SK-N-SH (cell line): ENCODE measurements at regions not wholly inside any gene's neighbourhood (a gene's known extent, or its start where the extent isn't known, plus 50 kb on each side); places are given as distances from the start of the nearest gene placed in this dataset.

Experiments
- CTCF ChIA-PET: fragments of 300-600, 350-600 bp; formaldehyde crosslinking; extraction: SDS; loops from one replicate; lab custom pipeline; 2021; lab: Yijun Ruan, JAX
- POLR2A ChIA-PET: fragments of 350-600 bp; sonication (Branson Sonifier 250); formaldehyde crosslinking; extraction: SDS; loops from one replicate; lab custom pipeline; 2020; ENCODE audit warnings: antibody characterized with exemption, inconsistent platforms; lab: Yijun Ruan, JAX
- DNase-seq: peaks from one replicate; pipeline ENCODE4 v3.0.0; 2012
- H2AFZ ChIP-seq: fragments of 200-600 bp; sonication (generic); 2 replicates; pipeline ENCODE4 v1.8.1; 2016; ENCODE audit warnings: antibody characterized with exemption, mild to moderate bottlenecking, low read depth
- H3F3A ChIP-seq: fragments of 200-600 bp; sonication (generic); replicated peaks from 2 replicates; pipeline ENCODE3; 2016; ENCODE audit warnings: antibody characterized with exemption, mild to moderate bottlenecking; ENCODE audit not compliant: insufficient read depth
- H3K27ac ChIP-seq, 2 experiments: fragments of 200-500 bp in 1 of 2; fragments of 200-600 bp in 1 of 2; sonication (Bioruptor generic) in 1 of 2; sonication (generic), shearing (Covaris generic) in 1 of 2; 2 replicates each; pipeline versions ENCODE4 v1.5.1 to v1.6.1; 2014 to 2016; ENCODE audit warnings: low read depth in 2 of 2, inconsistent platforms in 1 of 2, low read length in 1 of 2, mild to moderate bottlenecking in 1 of 2, mixed read lengths in 1 of 2
- H3K27me3 ChIP-seq: fragments of 200-600 bp; sonication (generic), shearing (Covaris generic); 2 replicates; pipeline ENCODE4 v1.6.1; 2016; ENCODE audit warnings: mixed run types; ENCODE audit not compliant: insufficient read depth
- H3K36me3 ChIP-seq, 2 experiments: fragments of 200-500 bp in 1 of 2; fragments of 200-600 bp in 1 of 2; sonication (Bioruptor generic) in 1 of 2; sonication (generic) in 1 of 2; replicated peaks in 1 of 2; 2 replicates each; pipeline versions ENCODE3 to v1.5.1; 2014 to 2016; ENCODE audit warnings: low read length in 1 of 2, mild to moderate bottlenecking in 1 of 2; ENCODE audit not compliant: insufficient read depth in 2 of 2, control insufficient read depth in 1 of 2
- H3K4me1 ChIP-seq, 2 experiments: fragments of 200-500 bp in 1 of 2; fragments of 200-600 bp in 1 of 2; sonication (Bioruptor generic) in 1 of 2; sonication (generic), shearing (Covaris generic) in 1 of 2; 2 replicates each; pipeline versions ENCODE4 v1.5.1 to v1.6.1; 2014 to 2016; ENCODE audit warnings: low read depth in 1 of 2, low read length in 1 of 2, mixed run types in 1 of 2; ENCODE audit not compliant: insufficient read depth in 2 of 2, control insufficient read depth in 1 of 2
- H3K4me2 ChIP-seq: fragments of 200-600 bp; sonication (generic), shearing (Covaris generic); 2 replicates; pipeline ENCODE4 v1.6.1; 2017; ENCODE audit warnings: mixed run types
- H3K4me3 ChIP-seq, 2 experiments: fragments of 200-500 bp in 1 of 2; fragments of 200-600 bp in 1 of 2; sonication (Bioruptor generic) in 1 of 2; sonication (generic), shearing (Covaris generic) in 1 of 2; 2 replicates each; pipeline versions ENCODE4 v1.5.1 to v1.8.1; 2014 to 2016; ENCODE audit warnings: low read depth in 2 of 2, inconsistent platforms in 1 of 2, low read length in 1 of 2, mild to moderate bottlenecking in 1 of 2, mixed read lengths in 1 of 2, moderate library complexity in 1 of 2
- H3K79me2 ChIP-seq: fragments of 200-600 bp; sonication (generic); 2 replicates; pipeline ENCODE4 v1.8.1; 2017; ENCODE audit warnings: mild to moderate bottlenecking; ENCODE audit not compliant: insufficient read depth
- H3K9ac ChIP-seq: fragments of 200-600 bp; sonication (generic); 2 replicates; pipeline ENCODE4 v1.6.1; 2017; ENCODE audit warnings: mixed run types
- H3K9me2 ChIP-seq: fragments of 200-600 bp; sonication (generic); 2 replicates; pipeline ENCODE4 v1.6.1; 2017; ENCODE audit warnings: mixed run types
- H3K9me3 ChIP-seq: fragments of 200-600 bp; sonication (generic); 2 replicates; pipeline ENCODE4 v1.6.1; 2017; ENCODE audit warnings: mixed run types, mild to moderate bottlenecking, moderate library complexity
- H4K20me1 ChIP-seq: fragments of 200-600 bp; sonication (generic); 2 replicates; pipeline ENCODE4 v1.6.1; 2017; ENCODE audit warnings: mild to moderate bottlenecking, mixed run types; ENCODE audit not compliant: insufficient read depth
- CHD2 ChIP-seq: fragments of 150-350 bp; IDR thresholded peaks from 2 replicates; pipeline ENCODE4 v1.6.1; 2018; ENCODE audit warnings: low read length; ENCODE audit not compliant: partially characterized antibody
- EZH2phosphoT487 ChIP-seq: fragments of 200-600 bp; sonication (generic); IDR thresholded peaks from 2 replicates; pipeline ENCODE4 v1.6.1; 2017; ENCODE audit warnings: low read depth, mixed run types, mild to moderate bottlenecking, antibody characterized with exemption, moderate library complexity, borderline replicate concordance
- GATA2 ChIP-seq: sonication (generic); formaldehyde crosslinking; IDR thresholded peaks from 2 replicates; pipeline ENCODE4 v1.5.0; 2020; ENCODE audit warnings: mild to moderate bottlenecking, missing genetic modification reagents
- JUND ChIP-seq: IDR thresholded peaks from 2 replicates; pipeline ENCODE4 v1.4.0; 2012
- MEF2A ChIP-seq: IDR thresholded peaks from 2 replicates; pipeline ENCODE4 v1.4.0; 2012; ENCODE audit warnings: low read depth, borderline replicate concordance
- RAD21 ChIP-seq: IDR thresholded peaks from 2 replicates; pipeline ENCODE4 v1.6.1; 2012; ENCODE audit warnings: mild to moderate bottlenecking, low read length
- RCOR1 ChIP-seq: fragments of 150-350 bp; IDR thresholded peaks from 2 replicates; pipeline ENCODE4 v1.6.1; 2017; ENCODE audit warnings: antibody characterized with exemption, low read length
- RFX5 ChIP-seq: IDR thresholded peaks from 2 replicates; pipeline ENCODE4 v1.6.1; 2012; ENCODE audit warnings: mild to moderate bottlenecking, improper control_type of control experiment, low read length
- SIN3A ChIP-seq: IDR thresholded peaks from 2 replicates; pipeline ENCODE4 v1.6.1; 2012; ENCODE audit warnings: low read depth, mild to moderate bottlenecking, low read length, moderate library complexity, borderline replicate concordance
- TCF12 ChIP-seq: IDR thresholded peaks from 2 replicates; pipeline ENCODE4 v1.4.0; 2012
- YY1 ChIP-seq: IDR thresholded peaks from 2 replicates; pipeline ENCODE4 v1.4.0; 2012; ENCODE audit warnings: low read depth, mild to moderate bottlenecking
- WGBS: methylation state at CpG from one replicate; pipeline ENCODE4 v1.1.6; 2017; ENCODE audit warnings: low lambda C conversion rate; 5-methylcytosine and 5-hydroxymethylcytosine counted together
- TF ChIP-seq, protein P1 (sequence below): fragments of 150-350 bp; IDR thresholded peaks from 2 replicates; pipeline ENCODE4 v1.6.1; 2016; ENCODE audit warnings: mild to moderate bottlenecking, low read depth, low read length
- TF ChIP-seq, protein P2 (sequence below): fragments of 150-350 bp; IDR thresholded peaks from 2 replicates; pipeline ENCODE4 v1.6.1; 2017; ENCODE audit warnings: antibody characterized with exemption, low read length, low read depth, borderline replicate concordance
- TF ChIP-seq, protein P3 (sequence below): IDR thresholded peaks from 2 replicates; pipeline ENCODE4 v1.6.1; 2012; ENCODE audit warnings: mild to moderate bottlenecking, low read depth, low read length, moderate library complexity
- TF ChIP-seq, protein P4 (sequence below): IDR thresholded peaks from 2 replicates; pipeline ENCODE4 v1.4.0; 2012; ENCODE audit warnings: low read depth, borderline replicate concordance
- TF ChIP-seq, protein P5 (sequence below): IDR thresholded peaks from 2 replicates; pipeline ENCODE4; 2012

DNA sequence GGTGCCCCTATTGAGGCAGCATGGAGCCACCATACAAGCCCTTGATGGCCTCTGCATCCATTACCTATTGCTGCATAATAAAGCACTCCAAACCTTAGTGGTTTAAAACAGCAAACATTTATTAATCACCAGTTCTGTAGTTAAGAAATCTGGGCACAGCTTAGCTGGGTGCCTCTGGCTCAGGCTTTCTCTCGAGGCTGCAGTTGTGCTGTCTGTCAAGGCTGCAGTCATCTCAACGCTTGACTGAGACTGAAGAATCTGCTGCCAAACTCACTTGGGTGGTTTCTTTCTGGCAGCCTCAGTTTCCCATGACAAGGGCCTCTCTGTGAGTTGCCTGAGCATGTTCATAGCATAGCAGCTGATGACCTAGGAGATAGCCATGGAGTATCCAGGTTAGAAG lies 207.4 kb upstream of the LRFN2 start:
- Histone ChIP-seq H3K27ac (no peak overlapping the region), H2AFZ (no peak overlapping the region), H3K27me3 (no peaks in the 10 kb centered on the region), H3K4me1 (peaks cover 0 to 13% of the 10 kb centered on the region in 2 experiments; a peak in 1 of 4 replicates), H4K20me1 (no peaks in the 10 kb centered on the region), H3K36me3 (no peaks in the 10 kb centered on the region), H3K79me2 (no peaks in the 10 kb centered on the region), H3K9me2 (no peaks in the 10 kb centered on the region), H3K4me2 (no peak overlapping the region), H3K9me3 (no peaks in the 10 kb centered on the region), H3K4me3 (no peak overlapping the region), H3K9ac (no peak overlapping the region), H3F3A (no peaks in the 10 kb centered on the region)
- DNase-seq: no peak
- TF ChIP-seq MEF2A: no peak
- TF ChIP-seq, protein P1, sequence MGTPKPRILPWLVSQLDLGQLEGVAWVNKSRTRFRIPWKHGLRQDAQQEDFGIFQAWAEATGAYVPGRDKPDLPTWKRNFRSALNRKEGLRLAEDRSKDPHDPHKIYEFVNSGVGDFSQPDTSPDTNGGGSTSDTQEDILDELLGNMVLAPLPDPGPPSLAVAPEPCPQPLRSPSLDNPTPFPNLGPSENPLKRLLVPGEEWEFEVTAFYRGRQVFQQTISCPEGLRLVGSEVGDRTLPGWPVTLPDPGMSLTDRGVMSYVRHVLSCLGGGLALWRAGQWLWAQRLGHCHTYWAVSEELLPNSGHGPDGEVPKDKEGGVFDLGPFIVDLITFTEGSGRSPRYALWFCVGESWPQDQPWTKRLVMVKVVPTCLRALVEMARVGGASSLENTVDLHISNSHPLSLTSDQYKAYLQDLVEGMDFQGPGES: no peak
- no peak for TF ChIP-seq TCF12
- no peak for TF ChIP-seq CHD2
- TF ChIP-seq, protein P2, sequence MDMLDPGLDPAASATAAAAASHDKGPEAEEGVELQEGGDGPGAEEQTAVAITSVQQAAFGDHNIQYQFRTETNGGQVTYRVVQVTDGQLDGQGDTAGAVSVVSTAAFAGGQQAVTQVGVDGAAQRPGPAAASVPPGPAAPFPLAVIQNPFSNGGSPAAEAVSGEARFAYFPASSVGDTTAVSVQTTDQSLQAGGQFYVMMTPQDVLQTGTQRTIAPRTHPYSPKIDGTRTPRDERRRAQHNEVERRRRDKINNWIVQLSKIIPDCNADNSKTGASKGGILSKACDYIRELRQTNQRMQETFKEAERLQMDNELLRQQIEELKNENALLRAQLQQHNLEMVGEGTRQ: no peak
- TF ChIP-seq SIN3A: no peak
- TF ChIP-seq, protein P3, sequence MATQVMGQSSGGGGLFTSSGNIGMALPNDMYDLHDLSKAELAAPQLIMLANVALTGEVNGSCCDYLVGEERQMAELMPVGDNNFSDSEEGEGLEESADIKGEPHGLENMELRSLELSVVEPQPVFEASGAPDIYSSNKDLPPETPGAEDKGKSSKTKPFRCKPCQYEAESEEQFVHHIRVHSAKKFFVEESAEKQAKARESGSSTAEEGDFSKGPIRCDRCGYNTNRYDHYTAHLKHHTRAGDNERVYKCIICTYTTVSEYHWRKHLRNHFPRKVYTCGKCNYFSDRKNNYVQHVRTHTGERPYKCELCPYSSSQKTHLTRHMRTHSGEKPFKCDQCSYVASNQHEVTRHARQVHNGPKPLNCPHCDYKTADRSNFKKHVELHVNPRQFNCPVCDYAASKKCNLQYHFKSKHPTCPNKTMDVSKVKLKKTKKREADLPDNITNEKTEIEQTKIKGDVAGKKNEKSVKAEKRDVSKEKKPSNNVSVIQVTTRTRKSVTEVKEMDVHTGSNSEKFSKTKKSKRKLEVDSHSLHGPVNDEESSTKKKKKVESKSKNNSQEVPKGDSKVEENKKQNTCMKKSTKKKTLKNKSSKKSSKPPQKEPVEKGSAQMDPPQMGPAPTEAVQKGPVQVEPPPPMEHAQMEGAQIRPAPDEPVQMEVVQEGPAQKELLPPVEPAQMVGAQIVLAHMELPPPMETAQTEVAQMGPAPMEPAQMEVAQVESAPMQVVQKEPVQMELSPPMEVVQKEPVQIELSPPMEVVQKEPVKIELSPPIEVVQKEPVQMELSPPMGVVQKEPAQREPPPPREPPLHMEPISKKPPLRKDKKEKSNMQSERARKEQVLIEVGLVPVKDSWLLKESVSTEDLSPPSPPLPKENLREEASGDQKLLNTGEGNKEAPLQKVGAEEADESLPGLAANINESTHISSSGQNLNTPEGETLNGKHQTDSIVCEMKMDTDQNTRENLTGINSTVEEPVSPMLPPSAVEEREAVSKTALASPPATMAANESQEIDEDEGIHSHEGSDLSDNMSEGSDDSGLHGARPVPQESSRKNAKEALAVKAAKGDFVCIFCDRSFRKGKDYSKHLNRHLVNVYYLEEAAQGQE: no peak
- no peak for TF ChIP-seq RFX5
- TF ChIP-seq, protein P4, sequence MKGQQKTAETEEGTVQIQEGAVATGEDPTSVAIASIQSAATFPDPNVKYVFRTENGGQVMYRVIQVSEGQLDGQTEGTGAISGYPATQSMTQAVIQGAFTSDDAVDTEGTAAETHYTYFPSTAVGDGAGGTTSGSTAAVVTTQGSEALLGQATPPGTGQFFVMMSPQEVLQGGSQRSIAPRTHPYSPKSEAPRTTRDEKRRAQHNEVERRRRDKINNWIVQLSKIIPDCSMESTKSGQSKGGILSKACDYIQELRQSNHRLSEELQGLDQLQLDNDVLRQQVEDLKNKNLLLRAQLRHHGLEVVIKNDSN: no peak
- CTCF ChIA-PET: interaction anchor here (0.5 to 1.3 kb wide), 5 partner anchors 9 to 456 kb away, joined by 3 to 7 read pairs (median 3); no protein-coding TSS in a partner anchor
- WGBS: 22% methylated on average over 2 of the region's 2 CpGs
- POLR2A ChIA-PET: no interaction called here

DNA sequence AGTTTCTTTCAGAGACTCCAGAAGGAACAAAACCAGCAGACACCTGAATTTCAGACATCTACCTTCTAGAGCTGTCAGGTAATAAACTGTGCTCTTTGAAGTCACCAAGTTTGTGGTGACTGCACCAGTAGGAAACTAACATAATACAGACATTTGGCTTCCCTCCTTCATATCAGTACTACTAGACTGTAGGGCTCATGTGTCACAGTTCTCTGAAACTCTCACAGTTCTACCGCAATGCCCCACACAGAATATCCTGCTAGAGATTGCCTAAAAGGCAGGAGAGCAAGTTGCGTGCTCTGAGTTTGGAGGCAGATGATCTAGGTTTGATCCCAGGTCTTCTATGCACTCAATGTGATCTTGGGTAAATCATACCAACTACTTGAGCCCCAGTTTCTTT lies 205.0 kb upstream of the LRFN2 start:
- no peaks in the 10 kb centered on the region for H3K9me2 ChIP-seq
- no peaks in the 10 kb centered on the region for H3K9me3 ChIP-seq
- H2AFZ ChIP-seq: no peak overlapping the region
- peaks cover 0 to 24% of the 10 kb centered on the region in 2 experiments; a peak in 1 of 4 replicates for H3K4me1 ChIP-seq
- H3K27ac ChIP-seq: no peak overlapping the region
- H3K4me2 ChIP-seq: no peak overlapping the region
- ChIA-PET CTCF (interaction anchor here (1.1 kb wide), 1 partner anchor 463 kb away, joined by 3 read pairs; no protein-coding TSS in a partner anchor), POLR2A (no interaction called here)
- WGBS: 63% methylated on average over 2 of the region's 2 CpGs
- H3K27me3 ChIP-seq: no peaks in the 10 kb centered on the region
- no peaks in the 10 kb centered on the region for H3K79me2 ChIP-seq
- no peaks in the 10 kb centered on the region for H3K36me3 ChIP-seq
- no peak for DNase-seq
- no peak overlapping the region for H3K4me3 ChIP-seq
- no peak overlapping the region for H3K9ac ChIP-seq
- no peaks in the 10 kb centered on the region for H3F3A ChIP-seq
- H4K20me1 ChIP-seq: no peaks in the 10 kb centered on the region
- TF ChIP-seq JUND (no peak), RAD21 (no peak), YY1 (no peak), RCOR1 (no peak), EZH2phosphoT487 (no peak), TCF12 (no peak), GATA2 (CRISPR knock-in tag) (no peak), SIN3A (no peak)
- TF ChIP-seq, protein P5, sequence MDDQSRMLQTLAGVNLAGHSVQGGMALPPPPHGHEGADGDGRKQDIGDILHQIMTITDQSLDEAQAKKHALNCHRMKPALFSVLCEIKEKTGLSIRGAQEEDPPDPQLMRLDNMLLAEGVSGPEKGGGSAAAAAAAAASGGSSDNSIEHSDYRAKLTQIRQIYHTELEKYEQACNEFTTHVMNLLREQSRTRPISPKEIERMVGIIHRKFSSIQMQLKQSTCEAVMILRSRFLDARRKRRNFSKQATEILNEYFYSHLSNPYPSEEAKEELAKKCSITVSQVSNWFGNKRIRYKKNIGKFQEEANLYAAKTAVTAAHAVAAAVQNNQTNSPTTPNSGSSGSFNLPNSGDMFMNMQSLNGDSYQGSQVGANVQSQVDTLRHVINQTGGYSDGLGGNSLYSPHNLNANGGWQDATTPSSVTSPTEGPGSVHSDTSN: no peak
- TF ChIP-seq, protein P3: no peak
